Epidermal melanocyte (primary cell): ENCODE measurements at regions not wholly inside any gene's neighbourhood (a gene's known extent, or its start where the extent isn't known, plus 50 kb on each side); places are given as distances from the start of the nearest gene placed in this dataset.
A peak's percentile ranks its signal among the peaks of the same experiment; 100 is the strongest.

Experiments used
- DNase-seq: peaks from one replicate; pipeline ENCODE4 v3.0.0; 2011; ENCODE audit warnings: low spot score; ENCODE audit not compliant: insufficient read length

GRCh38 chr19:30209617-30210600 lies 162.3 kb upstream of the ZNF536 start:
- no peak for DNase-seq

GRCh38 chr19:30212574-30212973 lies 159.6 kb upstream of the ZNF536 start:
- DNase-seq = no peak

GRCh38 chr19:30214651-30215051 lies 157.5 kb upstream of the ZNF536 start:
- no peak for DNase-seq

GRCh38 chr19:30215248-30215647 lies 156.9 kb upstream of the ZNF536 start:
- no peak for DNase-seq

- DNase-seq = no peak
Measured at GRCh38 chr19:30216453-30216852, 155.7 kb upstream of the ZNF536 start.

- no peak for DNase-seq
Measured at GRCh38 chr19:30217461-30217860, 154.7 kb upstream of the ZNF536 start.

- no peak for DNase-seq
Measured at GRCh38 chr19:30219702-30220101, 152.5 kb upstream of the ZNF536 start.

- DNase-seq = no peak
Measured at GRCh38 chr19:30221176-30221575, 151.0 kb upstream of the ZNF536 start.

- no peak for DNase-seq
Measured at GRCh38 chr19:30222428-30222873, 149.7 kb upstream of the ZNF536 start.

GRCh38 chr19:30222992-30223865 lies 149.0 kb upstream of the ZNF536 start:
- no peak for DNase-seq

GRCh38 chr19:30223866-30224688 lies 148.1 kb upstream of the ZNF536 start:
- no peak for DNase-seq

GRCh38 chr19:30224689-30225606 lies 147.2 kb upstream of the ZNF536 start:
- no peak for DNase-seq

- no peak for DNase-seq
Measured at GRCh38 chr19:30225676-30226463, 146.3 kb upstream of the ZNF536 start.

GRCh38 chr19:30226464-30227011 lies 145.6 kb upstream of the ZNF536 start:
- DNase-seq = no peak

- DNase-seq = no peak
Measured at GRCh38 chr19:30227012-30227621, 145.1 kb upstream of the ZNF536 start.

- peak; percentile 82 for DNase-seq
Measured at GRCh38 chr19:30227661-30228112, 144.5 kb upstream of the ZNF536 start.

GRCh38 chr19:30228113-30228834 lies 143.9 kb upstream of the ZNF536 start:
- DNase-seq = no peak
